GM06990 (cell line): ENCODE measurements at regions not wholly inside any gene's neighbourhood (a gene's known extent, or its start where the extent isn't known, plus 50 kb on each side); places are given as distances from the start of the nearest gene placed in this dataset.

ENCODE experiments used
- DNase-seq: peaks from one replicate; pipeline ENCODE4 v3.0.0-alpha.2; 2011; ENCODE audit not compliant: insufficient read length; ENCODE audit errors: extremely low read depth
- H3K27me3 ChIP-seq: replicated peaks from 2 replicates; pipeline ENCODE4 v1.6.0; 2011; ENCODE audit warnings: low read length; ENCODE audit not compliant: control insufficient read depth, insufficient read depth
- H3K36me3 ChIP-seq: 2 replicates; pipeline ENCODE4 v1.5.1; 2011; ENCODE audit warnings: low read length; ENCODE audit not compliant: control insufficient read depth, insufficient read depth
- H3K4me3 ChIP-seq: replicated peaks from 2 replicates; pipeline ENCODE4 v1.5.1; 2011; ENCODE audit warnings: low read depth, mild to moderate bottlenecking, control low read depth, low read length
- TF ChIP-seq, protein P1 (sequence below): IDR thresholded peaks from 2 replicates; pipeline ENCODE4 v1.5.1; 2011; ENCODE audit warnings: low read length, control low read depth, mild to moderate bottlenecking, inconsistent platforms; ENCODE audit not compliant: insufficient read depth, poor library complexity, severe bottlenecking

DNA sequence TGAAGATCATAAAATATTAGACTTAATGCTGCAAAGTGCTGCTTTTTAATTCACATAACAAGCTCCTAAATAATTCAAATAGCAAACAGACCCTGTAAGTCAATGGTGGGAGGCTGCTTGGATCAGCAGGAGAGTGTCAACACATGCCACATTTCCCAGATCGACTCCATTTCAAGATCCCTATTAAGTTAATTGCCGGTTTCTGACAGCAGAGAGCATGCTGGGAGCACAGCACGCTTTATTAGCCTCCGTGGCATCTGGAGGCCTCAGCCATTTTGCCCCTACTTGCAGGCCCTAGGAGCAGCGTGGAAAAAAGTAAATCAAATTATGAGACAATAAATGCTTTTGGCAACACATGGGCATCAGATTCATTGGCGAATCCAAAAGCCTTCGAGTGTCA lies 201.0 kb downstream of the EMX2 start:
- H3K27me3 ChIP-seq, result no peaks in the 10 kb centered on the region; the same call in none of the 2 replicates
- H3K36me3 ChIP-seq, result no peaks in the 10 kb centered on the region
- TF ChIP-seq, protein P1, sequence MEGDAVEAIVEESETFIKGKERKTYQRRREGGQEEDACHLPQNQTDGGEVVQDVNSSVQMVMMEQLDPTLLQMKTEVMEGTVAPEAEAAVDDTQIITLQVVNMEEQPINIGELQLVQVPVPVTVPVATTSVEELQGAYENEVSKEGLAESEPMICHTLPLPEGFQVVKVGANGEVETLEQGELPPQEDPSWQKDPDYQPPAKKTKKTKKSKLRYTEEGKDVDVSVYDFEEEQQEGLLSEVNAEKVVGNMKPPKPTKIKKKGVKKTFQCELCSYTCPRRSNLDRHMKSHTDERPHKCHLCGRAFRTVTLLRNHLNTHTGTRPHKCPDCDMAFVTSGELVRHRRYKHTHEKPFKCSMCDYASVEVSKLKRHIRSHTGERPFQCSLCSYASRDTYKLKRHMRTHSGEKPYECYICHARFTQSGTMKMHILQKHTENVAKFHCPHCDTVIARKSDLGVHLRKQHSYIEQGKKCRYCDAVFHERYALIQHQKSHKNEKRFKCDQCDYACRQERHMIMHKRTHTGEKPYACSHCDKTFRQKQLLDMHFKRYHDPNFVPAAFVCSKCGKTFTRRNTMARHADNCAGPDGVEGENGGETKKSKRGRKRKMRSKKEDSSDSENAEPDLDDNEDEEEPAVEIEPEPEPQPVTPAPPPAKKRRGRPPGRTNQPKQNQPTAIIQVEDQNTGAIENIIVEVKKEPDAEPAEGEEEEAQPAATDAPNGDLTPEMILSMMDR, result no peak
- no peak for DNase-seq
- H3K4me3 ChIP-seq, result no peak overlapping the region

DNA sequence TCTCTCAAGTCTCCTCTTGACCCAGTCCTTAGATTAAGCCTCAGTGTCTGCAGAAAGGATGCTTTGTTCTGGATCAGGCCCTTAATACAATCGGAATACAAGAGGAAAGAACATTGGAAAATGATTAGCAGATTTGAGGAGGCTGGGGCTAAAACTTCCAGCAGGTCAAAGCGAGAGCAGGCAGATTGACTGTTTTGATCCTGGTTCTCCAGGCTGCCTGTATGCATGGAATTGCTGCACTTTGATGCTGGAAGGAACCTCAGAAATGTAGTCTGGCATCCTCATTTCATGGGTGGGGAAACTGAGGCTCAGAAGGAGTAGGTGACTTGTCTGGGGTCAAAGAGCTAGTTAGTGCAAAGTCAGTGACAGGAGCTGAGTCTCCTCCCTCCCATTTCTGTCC lies 202.8 kb downstream of the EMX2 start:
- no peak overlapping the region for H3K4me3 ChIP-seq
- TF ChIP-seq, protein P1, result no peak
- DNase-seq, result no peak

DNA sequence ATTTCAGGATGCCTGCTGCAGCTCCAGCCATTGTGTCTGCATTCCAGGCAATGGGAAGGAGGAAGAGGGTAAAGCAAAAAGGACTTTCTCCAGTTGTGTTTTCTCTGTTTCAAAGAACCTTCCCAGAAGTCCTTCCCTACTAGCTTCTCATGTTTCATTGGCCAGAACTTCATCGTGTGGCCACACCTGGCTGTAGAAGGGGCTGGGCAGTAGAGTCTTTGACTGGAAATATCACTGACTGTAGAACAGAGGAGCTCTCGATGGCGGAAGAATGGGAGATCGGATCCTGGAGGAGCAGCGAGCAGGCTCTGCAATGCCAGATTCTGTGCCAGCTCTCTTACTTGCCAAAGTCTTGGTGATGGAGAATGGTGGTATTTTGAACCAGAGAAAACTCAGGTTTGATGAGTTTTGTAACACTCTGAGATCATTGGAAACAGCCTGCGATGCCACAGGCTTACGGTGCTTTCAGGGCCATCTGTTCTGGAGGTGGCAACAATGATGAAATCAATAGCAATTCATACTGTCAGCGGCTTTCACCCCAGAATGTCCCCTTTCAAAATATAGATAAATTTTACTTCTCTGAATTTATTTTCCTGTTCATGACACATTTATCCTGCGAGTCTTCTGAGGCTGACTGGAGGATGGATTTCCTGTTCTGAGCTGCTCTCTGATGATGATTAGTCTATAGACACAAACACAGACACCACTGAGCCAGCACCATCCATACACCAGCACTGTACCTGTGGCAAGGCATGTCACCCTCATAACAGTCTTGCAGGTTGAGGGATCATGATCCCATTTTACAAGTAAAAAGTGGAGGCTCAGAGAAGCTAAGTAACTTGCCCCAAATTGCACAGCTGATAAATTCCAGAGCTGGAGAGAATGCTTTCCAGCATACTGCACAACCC lies 204.2 kb downstream of the EMX2 start:
- H3K27me3 ChIP-seq, result no peaks in the 10 kb centered on the region; the same call in none of the 2 replicates
- TF ChIP-seq, protein P1, result no peak

More for the DNA sequence above, 202.8 kb downstream of the EMX2 start:
- H3K27me3 ChIP-seq, result no peaks in the 10 kb centered on the region; the same call in none of the 2 replicates
- H3K36me3 ChIP-seq, result no peaks in the 10 kb centered on the region

DNA sequence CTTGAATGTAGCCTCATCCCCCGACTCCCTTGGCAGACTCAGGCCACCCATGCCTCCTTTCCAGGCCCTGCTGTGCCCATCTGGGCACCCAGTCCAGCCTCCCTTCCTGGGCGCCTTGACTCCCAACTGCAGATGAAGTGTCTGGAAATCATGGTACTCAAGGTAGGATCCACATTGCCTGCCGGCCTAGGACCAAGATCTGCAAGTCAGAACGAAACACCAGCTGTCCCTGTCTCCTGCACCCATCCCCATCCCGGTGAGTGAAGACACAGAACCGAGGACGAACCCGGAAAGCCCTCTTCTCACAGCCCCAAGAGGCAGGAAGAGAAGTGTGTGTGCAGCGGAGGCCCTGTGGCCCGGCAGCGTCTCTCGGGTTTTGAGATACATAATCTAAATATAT lies 205.1 kb downstream of the EMX2 start:
- no peak for DNase-seq
- Histone ChIP-seq H3K27me3 (no peaks in the 10 kb centered on the region; the same call in none of the 2 replicates), H3K36me3 (no peaks in the 10 kb centered on the region), H3K4me3 (no peak overlapping the region)
- TF ChIP-seq, protein P1, result no peak

More for the DNA sequence above, 204.2 kb downstream of the EMX2 start:
- Histone ChIP-seq H3K36me3 (no peaks in the 10 kb centered on the region), H3K4me3 (no peak overlapping the region)
- no peak for DNase-seq

DNA sequence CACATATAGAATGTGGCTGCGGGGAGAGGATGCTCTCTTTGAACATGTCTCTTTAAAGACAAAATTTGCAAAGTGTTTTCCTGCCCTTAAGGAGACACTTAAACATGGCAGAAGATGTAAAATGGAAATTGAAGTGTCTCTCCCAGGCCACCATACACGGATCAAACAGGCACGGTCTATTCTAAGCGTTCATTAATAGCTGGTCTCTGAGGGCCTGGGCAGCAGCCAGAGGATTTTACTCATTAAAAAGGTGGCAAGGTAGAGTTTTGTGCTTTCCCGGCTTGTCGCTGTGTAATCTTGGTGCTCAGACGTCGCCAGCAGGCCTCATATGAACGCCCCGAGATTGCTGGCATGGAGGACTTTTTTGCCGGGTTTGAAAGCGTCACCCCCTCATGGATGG lies 205.5 kb downstream of the EMX2 start:
- no peak overlapping the region for H3K4me3 ChIP-seq
- TF ChIP-seq, protein P1, result no peak
- no peaks in the 10 kb centered on the region for H3K36me3 ChIP-seq
- no peaks in the 10 kb centered on the region; the same call in none of the 2 replicates for H3K27me3 ChIP-seq
- no peak for DNase-seq

DNA sequence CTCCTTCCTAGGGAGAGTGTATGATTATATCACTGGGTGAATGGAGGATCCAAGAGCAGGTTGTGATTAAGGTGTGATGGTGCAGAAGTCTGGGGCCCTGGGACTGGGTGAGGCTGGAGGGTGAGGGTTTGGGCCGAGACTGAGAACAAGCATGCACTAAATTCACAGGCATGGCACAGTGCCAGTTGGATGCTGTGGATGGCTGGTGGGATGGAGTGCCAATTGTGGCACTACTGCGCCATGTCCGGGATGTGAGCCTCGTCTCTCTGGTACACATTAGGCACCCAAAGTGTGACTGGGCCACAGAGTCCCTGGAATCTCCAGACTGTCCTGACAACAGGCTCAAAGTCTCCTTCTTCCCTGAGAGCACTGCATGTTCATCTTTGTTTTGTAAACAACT lies 208.1 kb downstream of the EMX2 start:
- Histone ChIP-seq H3K36me3 (no peaks in the 10 kb centered on the region), H3K4me3 (no peak overlapping the region), H3K27me3 (no peaks in the 10 kb centered on the region; the same call in 1 of the 2 replicates)
- no peak for DNase-seq
- TF ChIP-seq, protein P1, result no peak
